PC-3 (cell line): ENCODE measurements at regions not wholly inside any gene's neighbourhood (a gene's known extent, or its start where the extent isn't known, plus 50 kb on each side); places are given as distances from the start of the nearest gene placed in this dataset.

Experiments used
- ATAC-seq: fragments of 200-7000 bp; cut with Tn5 transposase; 2 replicates; pipeline ENCODE4 v1.9.1; 2020; ENCODE audit warnings: mild to moderate bottlenecking, moderate library complexity
- BruUV-seq: library from RNA; stranded (reverse); fragments of 400-500 nt; replicated peaks from 2 replicates; lab custom pipeline; 2021; lab: Mats Ljungman, UMichigan
- CTCF ChIA-PET: fragments of 300-600 bp; sonication (Branson Sonifier 250); formaldehyde crosslinking; loops from one replicate; lab custom pipeline; 2022; ENCODE audit warnings: antibody characterized with exemption; lab: Charles Lee
- POLR2A ChIA-PET: fragments of 300-600 bp; sonication (Branson Sonifier 250); formaldehyde crosslinking; loops from one replicate; lab custom pipeline; 2022; ENCODE audit warnings: antibody characterized with exemption; ENCODE audit not compliant: unreplicated experiment; lab: Charles Lee
- DNase-seq: peaks from one replicate; pipeline ENCODE4 v3.0.0-alpha.2; 2015
- H2AFZ ChIP-seq: fragments of 300-600 bp; sonication (generic); 2 replicates; pipeline ENCODE4 v1.6.0; 2016; ENCODE audit warnings: antibody characterized with exemption, low read length
- H3F3A ChIP-seq: fragments of 300-600 bp; sonication (generic); one replicate; pipeline ENCODE4 v1.6.0; 2017; ENCODE audit warnings: antibody characterized with exemption, low read length, control low read depth, mild to moderate bottlenecking; ENCODE audit not compliant: unreplicated experiment
- H3K27ac ChIP-seq: fragments of 300-600 bp; sonication (generic); 2 replicates; pipeline ENCODE4 v1.5.1; 2016; ENCODE audit warnings: mild to moderate bottlenecking, low read length
- H3K27me3 ChIP-seq: fragments of 300-600 bp; sonication (generic); 2 replicates; pipeline ENCODE4 v1.6.1; 2016; ENCODE audit warnings: low read length, mixed read lengths
- H3K36me3 ChIP-seq: fragments of 300-600 bp; sonication (generic); 2 replicates; pipeline ENCODE4 v1.6.1; 2016; ENCODE audit warnings: low read depth, mixed run types, low read length, mixed read lengths
- H3K4me1 ChIP-seq: fragments of 300-600 bp; sonication (generic); 2 replicates; pipeline ENCODE4 v1.5.1; 2016; ENCODE audit warnings: low read length; ENCODE audit not compliant: insufficient read depth
- H3K4me2 ChIP-seq: fragments of 300-600 bp; sonication (generic); 2 replicates; pipeline ENCODE4 v1.6.0; 2016; ENCODE audit warnings: low read length
- H3K4me3 ChIP-seq: fragments of 300-600 bp; sonication (generic); 2 replicates; pipeline ENCODE4 v1.5.1; 2016; ENCODE audit warnings: mild to moderate bottlenecking, low read length, mixed read lengths
- H3K79me2 ChIP-seq: fragments of 300-600 bp; sonication (generic); 2 replicates; pipeline ENCODE4 v1.6.1; 2017; ENCODE audit warnings: low read length, mixed read lengths
- H3K9ac ChIP-seq: fragments of 300-600 bp; sonication (generic); 2 replicates; pipeline ENCODE4 v1.6.0; 2016; ENCODE audit warnings: mild to moderate bottlenecking, low read length
- H3K9me2 ChIP-seq: fragments of 300-600 bp; sonication (generic); replicated peaks from 2 replicates; pipeline ENCODE4 v1.6.1; 2016; ENCODE audit warnings: mixed run types, low read length, mixed read lengths
- H3K9me3 ChIP-seq: fragments of 300-600 bp; sonication (generic); 2 replicates; pipeline ENCODE4 v1.6.1; 2016; ENCODE audit warnings: low read length, mixed read lengths
- H4K20me1 ChIP-seq: fragments of 300-600 bp; sonication (generic); 2 replicates; pipeline ENCODE4 v1.6.1; 2016; ENCODE audit warnings: low read length, mixed read lengths
- EZH2 ChIP-seq: fragments of 300-600 bp; sonication (generic); IDR thresholded peaks from one replicate; pipeline ENCODE4 v1.6.1; 2017; ENCODE audit warnings: antibody characterized with exemption, mild to moderate bottlenecking, low read length; ENCODE audit not compliant: unreplicated experiment
- EZH2phosphoT487 ChIP-seq: fragments of 300-600 bp; sonication (generic); IDR thresholded peaks from 2 replicates; pipeline ENCODE4 v1.6.1; 2018; ENCODE audit warnings: mild to moderate bottlenecking, antibody characterized with exemption, low read length, borderline replicate concordance
- intact Hi-C: fragments of 100-400 bp; cut with micrococcal nuclease; formaldehyde crosslinking; loops from 2 replicates; pipeline ENCODE4 v1.9.0; 2023
- TF ChIP-seq, protein P1 (sequence below): fragments of 300-600 bp; sonication (generic); conservative IDR thresholded peaks from 2 replicates; pipeline ENCODE4 v1.5.1; 2017; ENCODE audit warnings: antibody characterized with exemption, low read depth, mild to moderate bottlenecking, low read length

GRCh38 chr5:180435594-180435993 lies 58.6 kb upstream of the CNOT6 start:
- intact Hi-C loops, result no loop called here
- no peak overlapping the region for H3K4me3 ChIP-seq
- BruUV-seq, result no TSS peak
- H4K20me1 ChIP-seq, result no peaks in the 10 kb centered on the region
- ATAC-seq, result no peak
- no peaks in the 10 kb centered on the region for H3K79me2 ChIP-seq
- no peaks in the 10 kb centered on the region for H3F3A ChIP-seq
- H3K4me1 ChIP-seq, result no peaks in the 10 kb centered on the region
- H3K9me3 ChIP-seq, result no peaks in the 10 kb centered on the region
- POLR2A ChIA-PET, result no interaction called here
- H3K4me2 ChIP-seq, result no peak overlapping the region
- DNase-seq, result no peak
- CTCF ChIA-PET, result no interaction called here
- no peaks in the 10 kb centered on the region for H3K36me3 ChIP-seq
- no peak for TF ChIP-seq EZH2phosphoT487
- TF ChIP-seq, protein P1, sequence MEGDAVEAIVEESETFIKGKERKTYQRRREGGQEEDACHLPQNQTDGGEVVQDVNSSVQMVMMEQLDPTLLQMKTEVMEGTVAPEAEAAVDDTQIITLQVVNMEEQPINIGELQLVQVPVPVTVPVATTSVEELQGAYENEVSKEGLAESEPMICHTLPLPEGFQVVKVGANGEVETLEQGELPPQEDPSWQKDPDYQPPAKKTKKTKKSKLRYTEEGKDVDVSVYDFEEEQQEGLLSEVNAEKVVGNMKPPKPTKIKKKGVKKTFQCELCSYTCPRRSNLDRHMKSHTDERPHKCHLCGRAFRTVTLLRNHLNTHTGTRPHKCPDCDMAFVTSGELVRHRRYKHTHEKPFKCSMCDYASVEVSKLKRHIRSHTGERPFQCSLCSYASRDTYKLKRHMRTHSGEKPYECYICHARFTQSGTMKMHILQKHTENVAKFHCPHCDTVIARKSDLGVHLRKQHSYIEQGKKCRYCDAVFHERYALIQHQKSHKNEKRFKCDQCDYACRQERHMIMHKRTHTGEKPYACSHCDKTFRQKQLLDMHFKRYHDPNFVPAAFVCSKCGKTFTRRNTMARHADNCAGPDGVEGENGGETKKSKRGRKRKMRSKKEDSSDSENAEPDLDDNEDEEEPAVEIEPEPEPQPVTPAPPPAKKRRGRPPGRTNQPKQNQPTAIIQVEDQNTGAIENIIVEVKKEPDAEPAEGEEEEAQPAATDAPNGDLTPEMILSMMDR, result no peak
- no peak for TF ChIP-seq EZH2
- H3K9me2 ChIP-seq, result no peaks in the 10 kb centered on the region
- no peak overlapping the region for H2AFZ ChIP-seq
- H3K9ac ChIP-seq, result no peak overlapping the region
- no peaks in the 10 kb centered on the region for H3K27me3 ChIP-seq
- no peak overlapping the region for H3K27ac ChIP-seq

GRCh38 chr5:180436275-180436674 lies 57.9 kb upstream of the CNOT6 start:
- Histone ChIP-seq H3K27ac (no peak overlapping the region), H3K9ac (no peak overlapping the region), H3K9me3 (no peaks in the 10 kb centered on the region), H3K4me1 (no peaks in the 10 kb centered on the region), H3K9me2 (no peaks in the 10 kb centered on the region), H3K36me3 (no peaks in the 10 kb centered on the region), H4K20me1 (no peaks in the 10 kb centered on the region), H3F3A (no peaks in the 10 kb centered on the region), H3K4me3 (no peak overlapping the region), H3K79me2 (no peaks in the 10 kb centered on the region), H3K27me3 (no peaks in the 10 kb centered on the region), H3K4me2 (no peak overlapping the region), H2AFZ (no peak overlapping the region)
- ATAC-seq (no peak), DNase-seq (no peak)
- no TSS peak for BruUV-seq
- intact Hi-C loops, result no loop called here
- ChIA-PET POLR2A (no interaction called here), CTCF (no interaction called here)
- no peak for TF ChIP-seq EZH2
- TF ChIP-seq EZH2phosphoT487, result no peak
- TF ChIP-seq, protein P1, result no peak

- H3K4me1 ChIP-seq, result no peaks in the 10 kb centered on the region
- no peaks in the 10 kb centered on the region for H4K20me1 ChIP-seq
- no peaks in the 10 kb centered on the region for H3K9me2 ChIP-seq
- H3K27ac ChIP-seq, result no peak overlapping the region
- H3K27me3 ChIP-seq, result no peaks in the 10 kb centered on the region
- no peaks in the 10 kb centered on the region for H3K36me3 ChIP-seq
- H3K9ac ChIP-seq, result no peak overlapping the region
- H3K4me3 ChIP-seq, result no peak overlapping the region
- no peaks in the 10 kb centered on the region for H3K79me2 ChIP-seq
- ATAC-seq (no peak), DNase-seq (no peak)
- intact Hi-C loops, result no loop called here
- H3F3A ChIP-seq, result no peaks in the 10 kb centered on the region
- no TSS peak for BruUV-seq
- no peak overlapping the region for H3K4me2 ChIP-seq
- no peaks in the 10 kb centered on the region for H3K9me3 ChIP-seq
- no peak for TF ChIP-seq EZH2phosphoT487
- TF ChIP-seq, protein P1, result no peak
- no peak for TF ChIP-seq EZH2
- no peak overlapping the region for H2AFZ ChIP-seq
- CTCF ChIA-PET, result no interaction called here
- POLR2A ChIA-PET, result no interaction called here
These were observed 57.2 kb upstream of the CNOT6 start for GRCh38 chr5:180436936-180437335.
